ENCODE measurements at regions not wholly inside any gene's neighbourhood (a gene's known extent, or its start where the extent isn't known, plus 50 kb on each side); places are given as distances from the start of the nearest gene placed in this dataset.

- TF ChIP-seq CTCF (IDR thresholded peaks at IDR 0.05; ENCODE audit: low read length) (no peak), EZH2 (IDR thresholded peaks at IDR 0.05; ENCODE audit: borderline replicate concordance, low read length) (no peak)
Measured at GRCh38 chr1:221025501-221025900, 146.3 kb downstream of the HLX start.
